ENCODE measurements at regions not wholly inside any gene's neighbourhood (a gene's known extent, or its start where the extent isn't known, plus 50 kb on each side); places are given as distances from the start of the nearest gene placed in this dataset.

DNA sequence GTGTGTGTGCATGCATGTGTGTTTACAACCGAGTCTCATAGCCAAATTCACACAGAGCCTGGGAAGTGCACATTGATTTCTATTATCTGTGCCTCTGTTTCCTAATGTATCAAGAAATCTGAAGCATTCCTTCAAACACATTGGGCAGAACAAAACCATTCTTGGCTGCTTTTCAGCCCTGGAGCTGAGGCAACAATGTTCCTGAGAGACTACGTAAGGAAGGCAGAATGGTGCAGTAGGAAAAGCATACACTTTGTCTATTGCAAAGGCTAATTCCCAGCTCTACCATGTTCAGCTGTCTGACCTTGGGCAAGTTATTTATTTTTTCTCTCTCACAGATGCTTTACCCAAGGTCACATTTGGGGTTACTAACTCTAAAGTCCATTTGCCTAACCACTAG lies 575.5 kb downstream of the SOX6 start:
- no peak overlapping the region for H3K27ac ChIP-seq (ENCODE audit: low read depth in 1 of 2, low read length in 2 of 2)
- TF ChIP-seq, protein P1, sequence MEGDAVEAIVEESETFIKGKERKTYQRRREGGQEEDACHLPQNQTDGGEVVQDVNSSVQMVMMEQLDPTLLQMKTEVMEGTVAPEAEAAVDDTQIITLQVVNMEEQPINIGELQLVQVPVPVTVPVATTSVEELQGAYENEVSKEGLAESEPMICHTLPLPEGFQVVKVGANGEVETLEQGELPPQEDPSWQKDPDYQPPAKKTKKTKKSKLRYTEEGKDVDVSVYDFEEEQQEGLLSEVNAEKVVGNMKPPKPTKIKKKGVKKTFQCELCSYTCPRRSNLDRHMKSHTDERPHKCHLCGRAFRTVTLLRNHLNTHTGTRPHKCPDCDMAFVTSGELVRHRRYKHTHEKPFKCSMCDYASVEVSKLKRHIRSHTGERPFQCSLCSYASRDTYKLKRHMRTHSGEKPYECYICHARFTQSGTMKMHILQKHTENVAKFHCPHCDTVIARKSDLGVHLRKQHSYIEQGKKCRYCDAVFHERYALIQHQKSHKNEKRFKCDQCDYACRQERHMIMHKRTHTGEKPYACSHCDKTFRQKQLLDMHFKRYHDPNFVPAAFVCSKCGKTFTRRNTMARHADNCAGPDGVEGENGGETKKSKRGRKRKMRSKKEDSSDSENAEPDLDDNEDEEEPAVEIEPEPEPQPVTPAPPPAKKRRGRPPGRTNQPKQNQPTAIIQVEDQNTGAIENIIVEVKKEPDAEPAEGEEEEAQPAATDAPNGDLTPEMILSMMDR (IDR thresholded peaks at IDR 0.05) = no peak
- no peaks in the 10 kb centered on the region for H3K36me3 ChIP-seq (replicated peaks in 1 of 2; ENCODE audit: control insufficient read depth in 1 of 2, insufficient read depth in 2 of 2, low read length in 2 of 2)
- no peak overlapping the region for H2AFZ ChIP-seq (ENCODE audit: insufficient read depth, low read depth, low read length, poor library complexity, severe bottlenecking)
- DNase-seq = no peak
- H3K27me3 ChIP-seq (ENCODE audit: control insufficient read depth in 2 of 2, insufficient read depth in 2 of 2, low read length in 2 of 2) = no peaks in the 10 kb centered on the region
- no peak overlapping the region for H3K9ac ChIP-seq (ENCODE audit: insufficient read depth, low read length, poor library complexity, severe bottlenecking)
- peaks cover 1 to 3% (median 2%) of the 10 kb centered on the region in 3 donors for H3K27me3 Mint-ChIP-seq (ENCODE audit: low read depth in 3 of 3)
- H3K27ac Mint-ChIP-seq = no peak overlapping the region
- H3K4me3 Mint-ChIP-seq = no peak overlapping the region
- no peaks in the 10 kb centered on the region for H3K9me3 ChIP-seq (replicated peaks in 1 of 2; ENCODE audit: control insufficient read depth in 1 of 2, insufficient read depth in 1 of 2, low read length in 2 of 2)
- peaks cover 0 to 4% (median 0%) of the 10 kb centered on the region in 7 donors for H3K9me3 Mint-ChIP-seq
- intact Hi-C loops (cut with micrococcal nuclease) = loop anchor here in 1 of 2 donors (10.0 kb wide), 1 partner anchor 54 kb away; no protein-coding TSS in a partner anchor
- WGBS (ENCODE audit: insufficient coverage) = 94% methylated on average over 2 of the region's 2 CpGs
- H4K20me1 ChIP-seq (ENCODE audit: insufficient read depth, low read length) = no peaks in the 10 kb centered on the region
- no peak overlapping the region for H3K4me2 ChIP-seq (replicated peaks; ENCODE audit: extremely low read depth, low read length, poor library complexity, severe bottlenecking)
- no peaks in the 10 kb centered on the region for H3K4me1 ChIP-seq (ENCODE audit: control insufficient read depth in 1 of 2, insufficient read depth in 2 of 2, low read length in 2 of 2)
- H3K79me2 ChIP-seq (ENCODE audit: insufficient read depth, low read length) = no peaks in the 10 kb centered on the region
- no peak overlapping the region for H3K4me3 ChIP-seq (replicated peaks in 1 of 3; ENCODE audit: low read depth in 2 of 3, low read length in 3 of 3)
- no peaks in the 10 kb centered on the region for H3K4me1 Mint-ChIP-seq
- H3K36me3 Mint-ChIP-seq = no peaks in the 10 kb centered on the region

DNA sequence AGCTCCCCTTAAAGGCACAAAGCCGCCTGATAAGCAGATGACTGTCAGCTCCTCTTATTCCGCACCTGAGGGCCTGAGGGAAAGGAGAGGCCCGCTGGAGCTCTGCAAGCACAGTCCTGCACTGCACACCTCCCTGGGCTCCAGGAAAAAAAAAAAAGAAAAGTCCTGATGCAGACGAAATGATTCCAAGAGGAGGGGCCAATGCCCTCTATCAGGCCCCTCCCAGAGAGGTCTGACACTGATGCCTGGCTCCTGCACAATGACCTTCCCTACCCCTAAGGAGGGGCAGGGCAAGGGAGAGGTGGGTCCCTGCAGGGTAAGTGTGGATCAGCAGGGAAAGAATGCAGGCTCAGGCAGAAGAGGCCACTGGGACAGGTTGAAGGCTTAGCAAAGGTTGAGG lies 572.7 kb downstream of the SOX6 start:
- no peak overlapping the region for H3K4me3 Mint-ChIP-seq
- Histone ChIP-seq H3K36me3 (replicated peaks in 1 of 2; ENCODE audit: control insufficient read depth in 1 of 2, insufficient read depth in 2 of 2, low read length in 2 of 2) (no peaks in the 10 kb centered on the region), H3K4me3 (replicated peaks in 1 of 3; ENCODE audit: low read depth in 2 of 3, low read length in 3 of 3) (no peak overlapping the region), H2AFZ (ENCODE audit: insufficient read depth, low read depth, low read length, poor library complexity, severe bottlenecking) (no peak overlapping the region), H3K4me1 (ENCODE audit: control insufficient read depth in 1 of 2, insufficient read depth in 2 of 2, low read length in 2 of 2) (no peaks in the 10 kb centered on the region), H3K27me3 (ENCODE audit: control insufficient read depth in 2 of 2, insufficient read depth in 2 of 2, low read length in 2 of 2) (peaks cover 0 to 2% of the 10 kb centered on the region in 2 donors), H3K9me3 (replicated peaks in 1 of 2; ENCODE audit: control insufficient read depth in 1 of 2, insufficient read depth in 1 of 2, low read length in 2 of 2) (no peaks in the 10 kb centered on the region), H3K9ac (ENCODE audit: insufficient read depth, low read length, poor library complexity, severe bottlenecking) (no peak overlapping the region), H3K27ac (ENCODE audit: low read depth in 1 of 2, low read length in 2 of 2) (no peak overlapping the region), H4K20me1 (ENCODE audit: insufficient read depth, low read length) (no peaks in the 10 kb centered on the region), H3K79me2 (ENCODE audit: insufficient read depth, low read length) (no peaks in the 10 kb centered on the region), H3K4me2 (replicated peaks; ENCODE audit: extremely low read depth, low read length, poor library complexity, severe bottlenecking) (no peak overlapping the region)
- peaks cover 0 to 5% (median 0%) of the 10 kb centered on the region in 7 donors for H3K9me3 Mint-ChIP-seq
- TF ChIP-seq, protein P1 (IDR thresholded peaks at IDR 0.05) = no peak
- WGBS (ENCODE audit: insufficient coverage) = 50% methylated on average over 1 of the region's 4 CpGs
- intact Hi-C loops (cut with micrococcal nuclease) = loop anchor here in 1 of 2 donors (10.0 kb wide), 1 partner anchor 51 kb away; no protein-coding TSS in a partner anchor
- DNase-seq = no peak
- peaks cover 0 to 6% (median 0%) of the 10 kb centered on the region in 3 donors for H3K27me3 Mint-ChIP-seq (ENCODE audit: low read depth in 3 of 3)
- no peaks in the 10 kb centered on the region for H3K4me1 Mint-ChIP-seq
- no peaks in the 10 kb centered on the region for H3K36me3 Mint-ChIP-seq
- no peak overlapping the region for H3K27ac Mint-ChIP-seq
